ENCODE measurements at regions not wholly inside any gene's neighbourhood (a gene's known extent, or its start where the extent isn't known, plus 50 kb on each side); places are given as distances from the start of the nearest gene placed in this dataset.

DNA sequence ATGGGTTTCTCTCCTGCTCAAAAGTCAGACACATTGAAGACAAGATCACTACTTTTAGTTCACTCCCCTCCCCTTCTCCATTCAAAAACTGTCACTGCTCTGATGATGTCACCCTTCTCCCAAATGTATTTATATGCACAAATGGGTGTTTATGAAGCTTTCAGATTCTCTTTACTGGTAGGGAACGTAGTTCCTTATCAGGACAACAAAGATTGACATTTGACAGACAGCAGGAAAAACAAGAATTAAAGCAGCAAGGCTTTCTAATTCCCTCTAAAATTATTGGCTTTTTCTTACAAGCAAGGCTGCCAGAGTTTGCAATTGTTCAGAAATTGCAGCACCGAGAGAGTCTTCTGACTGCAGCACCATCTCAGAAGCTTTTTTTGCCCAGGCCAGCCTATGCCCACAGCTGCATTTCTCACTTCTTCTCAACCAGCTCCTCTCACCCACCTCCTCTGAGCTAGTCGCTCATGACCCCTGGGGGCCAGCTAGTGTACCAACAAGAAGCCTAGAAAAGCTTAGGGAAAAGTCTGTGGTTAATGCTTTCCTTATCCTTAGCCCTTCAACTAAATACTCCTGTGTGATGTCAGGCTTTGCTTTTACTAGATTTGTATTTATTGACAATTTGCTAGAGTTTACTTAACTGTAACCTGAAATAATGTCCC lies 265.1 kb downstream of the HTR7 start:
- TF ChIP-seq, protein P1, sequence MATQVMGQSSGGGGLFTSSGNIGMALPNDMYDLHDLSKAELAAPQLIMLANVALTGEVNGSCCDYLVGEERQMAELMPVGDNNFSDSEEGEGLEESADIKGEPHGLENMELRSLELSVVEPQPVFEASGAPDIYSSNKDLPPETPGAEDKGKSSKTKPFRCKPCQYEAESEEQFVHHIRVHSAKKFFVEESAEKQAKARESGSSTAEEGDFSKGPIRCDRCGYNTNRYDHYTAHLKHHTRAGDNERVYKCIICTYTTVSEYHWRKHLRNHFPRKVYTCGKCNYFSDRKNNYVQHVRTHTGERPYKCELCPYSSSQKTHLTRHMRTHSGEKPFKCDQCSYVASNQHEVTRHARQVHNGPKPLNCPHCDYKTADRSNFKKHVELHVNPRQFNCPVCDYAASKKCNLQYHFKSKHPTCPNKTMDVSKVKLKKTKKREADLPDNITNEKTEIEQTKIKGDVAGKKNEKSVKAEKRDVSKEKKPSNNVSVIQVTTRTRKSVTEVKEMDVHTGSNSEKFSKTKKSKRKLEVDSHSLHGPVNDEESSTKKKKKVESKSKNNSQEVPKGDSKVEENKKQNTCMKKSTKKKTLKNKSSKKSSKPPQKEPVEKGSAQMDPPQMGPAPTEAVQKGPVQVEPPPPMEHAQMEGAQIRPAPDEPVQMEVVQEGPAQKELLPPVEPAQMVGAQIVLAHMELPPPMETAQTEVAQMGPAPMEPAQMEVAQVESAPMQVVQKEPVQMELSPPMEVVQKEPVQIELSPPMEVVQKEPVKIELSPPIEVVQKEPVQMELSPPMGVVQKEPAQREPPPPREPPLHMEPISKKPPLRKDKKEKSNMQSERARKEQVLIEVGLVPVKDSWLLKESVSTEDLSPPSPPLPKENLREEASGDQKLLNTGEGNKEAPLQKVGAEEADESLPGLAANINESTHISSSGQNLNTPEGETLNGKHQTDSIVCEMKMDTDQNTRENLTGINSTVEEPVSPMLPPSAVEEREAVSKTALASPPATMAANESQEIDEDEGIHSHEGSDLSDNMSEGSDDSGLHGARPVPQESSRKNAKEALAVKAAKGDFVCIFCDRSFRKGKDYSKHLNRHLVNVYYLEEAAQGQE (IDR thresholded peaks at IDR 0.05): no peak
- TF ChIP-seq, protein P2, sequence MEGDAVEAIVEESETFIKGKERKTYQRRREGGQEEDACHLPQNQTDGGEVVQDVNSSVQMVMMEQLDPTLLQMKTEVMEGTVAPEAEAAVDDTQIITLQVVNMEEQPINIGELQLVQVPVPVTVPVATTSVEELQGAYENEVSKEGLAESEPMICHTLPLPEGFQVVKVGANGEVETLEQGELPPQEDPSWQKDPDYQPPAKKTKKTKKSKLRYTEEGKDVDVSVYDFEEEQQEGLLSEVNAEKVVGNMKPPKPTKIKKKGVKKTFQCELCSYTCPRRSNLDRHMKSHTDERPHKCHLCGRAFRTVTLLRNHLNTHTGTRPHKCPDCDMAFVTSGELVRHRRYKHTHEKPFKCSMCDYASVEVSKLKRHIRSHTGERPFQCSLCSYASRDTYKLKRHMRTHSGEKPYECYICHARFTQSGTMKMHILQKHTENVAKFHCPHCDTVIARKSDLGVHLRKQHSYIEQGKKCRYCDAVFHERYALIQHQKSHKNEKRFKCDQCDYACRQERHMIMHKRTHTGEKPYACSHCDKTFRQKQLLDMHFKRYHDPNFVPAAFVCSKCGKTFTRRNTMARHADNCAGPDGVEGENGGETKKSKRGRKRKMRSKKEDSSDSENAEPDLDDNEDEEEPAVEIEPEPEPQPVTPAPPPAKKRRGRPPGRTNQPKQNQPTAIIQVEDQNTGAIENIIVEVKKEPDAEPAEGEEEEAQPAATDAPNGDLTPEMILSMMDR (IDR thresholded peaks at IDR 0.05; ENCODE audit: low read depth, low read length, missing input control): no peak
- TF ChIP-seq NR2F2 (IDR thresholded peaks at IDR 0.05) (no peak), GABPA (IDR thresholded peaks at IDR 0.05 in 1 of 2, conservative IDR thresholded peaks at IDR 0.05 in 1 of 2) (no peak), HNF4A (conservative IDR thresholded peaks at IDR 0.05) (no peak), TAF1 (conservative IDR thresholded peaks at IDR 0.05) (no peak), YY1 (IDR thresholded peaks at IDR 0.05) (no peak)
- TF ChIP-seq, protein P3, sequence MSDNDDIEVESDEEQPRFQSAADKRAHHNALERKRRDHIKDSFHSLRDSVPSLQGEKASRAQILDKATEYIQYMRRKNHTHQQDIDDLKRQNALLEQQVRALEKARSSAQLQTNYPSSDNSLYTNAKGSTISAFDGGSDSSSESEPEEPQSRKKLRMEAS (IDR thresholded peaks at IDR 0.05): no peak
